ENCODE measurements at regions not wholly inside any gene's neighbourhood (a gene's known extent, or its start where the extent isn't known, plus 50 kb on each side); places are given as distances from the start of the nearest gene placed in this dataset.
"Not testable (repeated sequence)": the region's sequence is repeated elsewhere in the genome, so short reads cannot be mapped to it uniquely, and the experiment has no call there.

- TF ChIP-seq CREB1 (CRISPR knock-in tag; IDR thresholded peaks at IDR 0.05; ENCODE audit: low read depth); CTCF (conservative IDR thresholded peaks at IDR 0.05; ENCODE audit: low read depth in 2 of 2); POLR2AphosphoS5 (IDR thresholded peaks at IDR 0.05; ENCODE audit: low read depth): not testable (repeated sequence)
Observed at GRCh38 chr21:28011970-28012369, 980.7 kb downstream of the LTN1 start.

Data from GM23338 (cell line).